NCI-H345 (cell line): ENCODE measurements at regions not wholly inside any gene's neighbourhood (a gene's known extent, or its start where the extent isn't known, plus 50 kb on each side); places are given as distances from the start of the nearest gene placed in this dataset.

Source experiments
- DNase-seq: peaks from one replicate; lab custom pipeline; 2025; lab: John Stamatoyannopoulos, UW

DNA sequence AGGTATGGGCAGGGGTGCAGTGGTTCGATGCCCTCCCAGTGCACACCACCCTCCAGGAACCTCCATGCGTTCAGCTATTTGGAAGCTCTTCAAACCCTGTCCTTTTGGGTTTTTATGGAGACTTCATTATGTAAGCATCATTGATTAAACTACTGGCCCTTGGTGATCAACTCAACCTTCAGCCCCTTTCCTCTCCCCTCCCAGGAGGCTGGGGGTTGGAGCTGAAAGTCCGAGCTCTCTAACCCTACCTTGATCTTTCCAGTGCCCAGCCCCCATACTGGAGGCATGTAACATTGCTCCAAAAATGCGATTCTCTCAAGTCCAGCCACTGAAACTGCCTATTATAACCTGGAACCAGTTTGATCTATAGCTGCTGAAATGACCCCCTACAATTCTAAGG lies 188.1 kb downstream of the IPO8 start:
- DNase-seq, result no peak

DNA sequence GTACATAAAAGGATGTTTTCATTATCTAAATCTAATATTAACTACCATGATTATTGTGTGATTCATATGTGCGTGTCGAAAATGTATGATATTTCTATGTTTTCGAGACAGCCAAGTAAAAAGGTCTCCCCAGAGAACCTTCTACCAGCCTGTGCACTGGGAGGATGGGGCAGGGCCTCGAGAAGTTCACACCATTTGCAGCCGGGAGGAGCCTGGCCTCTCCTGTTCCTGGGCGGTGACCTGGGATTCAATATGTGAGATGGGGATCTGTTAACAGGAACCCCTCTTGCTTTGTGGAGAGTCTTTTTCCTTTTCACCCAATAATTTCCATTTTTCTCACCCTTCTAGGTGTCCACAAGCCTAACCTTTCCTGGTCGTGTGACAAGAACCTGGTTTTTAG lies 189.3 kb downstream of the IPO8 start:
- DNase-seq, result no peak

DNA sequence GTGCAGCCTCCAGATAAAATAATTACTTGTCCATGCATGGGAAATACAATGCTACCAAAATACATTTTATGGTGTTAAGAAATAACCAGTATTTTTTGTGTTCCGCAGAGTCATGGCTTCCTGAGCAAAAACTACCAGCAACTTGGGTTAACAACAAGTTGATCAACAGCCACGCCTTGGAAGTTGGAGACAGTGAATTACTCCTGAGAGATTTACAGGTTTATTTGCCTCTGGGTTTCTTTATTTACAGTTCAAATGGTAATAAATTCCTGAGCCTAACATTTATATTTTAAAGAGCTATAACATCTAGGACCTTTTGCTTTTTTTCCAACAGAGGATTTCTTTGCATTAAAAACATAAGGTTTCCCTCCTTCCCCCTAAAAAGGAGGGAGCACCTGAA lies 194.0 kb downstream of the IPO8 start:
- no peak for DNase-seq

DNA sequence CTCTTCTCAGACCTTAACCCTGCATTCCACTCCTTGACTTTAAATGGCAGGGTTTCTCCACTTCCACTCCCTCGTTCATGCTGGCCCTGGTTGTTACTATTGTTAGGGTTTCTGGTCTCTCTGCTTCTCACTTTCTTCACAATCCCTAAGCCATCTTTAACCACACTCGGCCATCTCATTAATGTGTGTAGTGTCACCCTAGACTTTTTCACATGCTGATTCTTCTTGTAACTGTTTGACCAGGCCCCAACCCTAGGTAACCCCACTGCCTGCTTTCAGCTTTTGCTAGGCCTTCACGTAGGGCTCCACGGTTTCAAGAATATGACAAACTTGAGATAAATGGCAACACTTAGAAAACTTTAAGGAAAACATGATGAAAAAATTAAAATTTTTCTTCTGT lies 195.1 kb downstream of the IPO8 start:
- DNase-seq, result no peak

DNA sequence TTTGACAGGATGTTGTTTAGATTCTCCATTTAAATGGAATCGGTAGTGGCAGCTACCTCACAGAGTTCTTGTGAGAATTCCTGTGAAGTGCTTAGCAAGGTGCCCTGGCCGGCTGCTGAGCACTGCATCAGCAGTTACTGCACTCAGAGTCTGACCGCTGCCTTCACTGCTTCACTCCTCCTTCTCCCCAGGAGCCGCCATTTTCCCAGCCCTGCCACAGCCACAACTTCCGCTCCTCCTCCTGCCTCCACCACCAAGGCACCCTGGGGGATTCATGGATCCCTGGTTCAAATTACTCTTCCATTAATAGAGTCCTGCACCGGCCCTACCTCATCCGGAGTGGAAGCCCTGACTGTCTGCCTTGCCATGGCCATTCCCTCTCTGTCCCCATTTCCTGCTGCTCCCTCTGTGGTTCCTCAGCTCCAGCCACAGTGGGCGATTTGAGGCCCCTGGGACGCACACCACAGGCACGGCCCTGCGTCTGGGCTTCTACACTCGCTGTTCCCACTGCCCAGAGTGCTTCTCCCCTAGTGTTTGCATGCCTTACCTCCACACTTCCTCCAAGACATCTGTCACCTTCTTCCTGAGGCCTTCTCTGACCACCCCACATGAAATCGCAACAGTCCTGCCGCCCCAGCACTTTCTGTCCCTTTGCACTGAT lies 210.3 kb downstream of the IPO8 start:
- DNase-seq, result no peak

DNA sequence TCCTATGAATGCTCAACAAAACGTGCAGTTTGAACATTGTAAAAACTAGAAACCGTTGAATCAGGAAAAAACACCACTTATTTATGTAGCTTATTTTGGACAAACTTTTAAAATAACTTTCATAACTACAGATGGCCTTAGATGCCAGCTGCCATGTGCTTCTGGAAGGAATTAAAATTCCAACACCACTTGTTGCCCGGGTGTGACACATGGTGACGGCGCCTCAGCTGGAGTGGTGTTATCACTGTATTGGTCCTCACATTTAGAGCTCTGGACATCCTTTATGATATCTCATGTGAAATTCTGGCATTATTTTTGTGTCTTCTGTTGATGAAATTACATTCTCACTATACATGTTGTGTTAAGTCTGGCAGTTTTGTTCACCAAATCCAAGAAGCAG lies 211.0 kb downstream of the IPO8 start:
- DNase-seq, result no peak

DNA sequence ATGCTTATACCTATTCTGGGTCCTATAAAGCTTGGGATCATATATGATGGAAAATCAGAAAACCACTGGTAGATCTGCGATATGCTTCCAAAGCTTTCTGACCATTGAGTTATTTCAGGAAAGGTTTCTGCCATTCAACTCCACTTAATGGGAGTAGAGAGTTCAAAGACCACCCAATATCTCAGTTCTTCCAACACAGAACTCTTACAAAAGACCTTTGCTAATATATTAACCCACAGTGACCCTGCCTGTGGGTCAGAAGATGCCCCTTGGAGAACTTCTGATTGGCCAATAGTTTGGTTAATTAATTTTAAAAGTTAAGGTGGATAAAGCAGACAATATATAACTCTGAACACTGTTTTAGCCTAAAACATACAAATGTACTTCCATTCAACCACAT lies 213.0 kb downstream of the IPO8 start:
- DNase-seq, result no peak

DNA sequence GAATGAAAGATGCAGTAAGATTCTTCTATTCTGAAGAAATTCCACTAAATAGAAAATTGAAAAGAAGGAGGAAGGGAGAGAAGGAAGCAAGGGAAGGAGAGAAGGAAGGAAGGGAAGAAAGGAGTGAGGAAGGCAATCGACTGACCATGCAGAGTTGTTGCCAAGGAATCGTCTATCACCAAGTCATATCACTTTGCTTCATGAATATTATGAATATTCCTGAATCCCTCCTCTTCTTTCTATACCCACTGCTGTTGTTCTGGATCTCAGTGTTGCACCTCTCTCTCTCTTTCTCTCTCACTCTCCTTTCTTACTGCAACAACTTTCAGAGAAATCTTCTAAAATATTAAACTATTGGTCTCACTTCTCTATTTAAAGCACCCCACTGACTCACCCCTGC lies 222.4 kb downstream of the IPO8 start:
- DNase-seq, result no peak

DNA sequence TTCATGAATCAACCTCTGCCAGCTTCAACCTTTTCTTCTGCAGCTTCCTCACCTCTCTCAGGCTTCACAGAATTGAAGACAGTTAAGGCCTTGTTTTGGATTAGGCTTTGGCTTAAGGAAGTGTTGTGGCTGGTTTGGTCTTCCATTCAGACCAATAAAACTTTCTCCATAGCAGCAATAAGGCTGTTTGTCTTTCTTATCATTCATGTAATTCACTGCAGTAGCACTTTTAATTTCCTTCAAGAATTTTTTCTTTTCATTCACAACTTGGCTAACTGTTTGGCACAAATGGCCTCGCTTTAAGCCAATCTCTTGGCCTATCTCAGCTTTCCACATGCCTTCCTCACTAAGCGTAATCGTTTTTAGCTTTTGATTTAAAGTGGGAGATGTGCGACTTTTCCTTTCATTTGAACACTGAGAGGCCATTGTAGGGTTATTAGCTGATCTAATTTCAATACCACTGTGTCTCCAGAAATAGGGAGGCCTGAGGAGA lies 229.5 kb downstream of the IPO8 start:
- no peak for DNase-seq

DNA sequence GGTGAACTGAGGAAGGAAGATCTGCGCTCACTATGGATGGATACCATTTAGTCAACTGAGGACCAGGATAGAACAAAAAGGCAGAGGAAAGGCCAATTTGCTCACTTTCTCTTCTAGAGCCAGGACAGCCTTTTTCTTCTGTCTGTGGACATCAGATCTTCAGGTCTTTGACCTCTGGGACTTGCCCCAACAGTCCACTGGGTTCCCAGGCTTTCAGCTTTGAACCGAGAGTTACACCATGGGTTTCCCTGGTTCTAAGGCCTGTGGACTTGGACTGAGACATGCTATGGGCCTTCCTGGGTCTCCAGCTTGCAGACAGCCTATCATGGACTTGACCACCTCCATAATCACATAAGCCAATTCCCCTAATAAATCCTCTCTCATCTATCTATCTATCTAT lies 232.0 kb downstream of the IPO8 start:
- DNase-seq, result no peak

DNA sequence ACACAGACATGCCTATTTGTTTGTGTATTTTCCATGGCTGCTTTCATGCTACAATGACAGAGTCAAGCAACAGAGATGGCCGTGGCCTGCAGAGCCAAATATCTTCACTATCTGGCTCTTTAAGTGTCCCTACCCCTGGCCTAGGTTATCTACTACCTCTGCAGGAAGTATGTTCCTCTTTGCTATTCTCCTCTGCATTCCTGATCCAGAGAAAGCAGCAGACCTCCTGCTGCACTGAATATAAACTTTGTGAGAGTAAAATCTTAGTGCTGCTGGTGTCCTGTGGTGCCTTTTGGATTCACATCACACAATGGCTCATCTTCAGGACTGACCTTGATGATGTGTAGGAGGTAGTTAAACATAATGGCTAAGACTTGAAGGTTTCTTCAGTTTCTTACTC lies 233.4 kb downstream of the IPO8 start:
- DNase-seq, result no peak

DNA sequence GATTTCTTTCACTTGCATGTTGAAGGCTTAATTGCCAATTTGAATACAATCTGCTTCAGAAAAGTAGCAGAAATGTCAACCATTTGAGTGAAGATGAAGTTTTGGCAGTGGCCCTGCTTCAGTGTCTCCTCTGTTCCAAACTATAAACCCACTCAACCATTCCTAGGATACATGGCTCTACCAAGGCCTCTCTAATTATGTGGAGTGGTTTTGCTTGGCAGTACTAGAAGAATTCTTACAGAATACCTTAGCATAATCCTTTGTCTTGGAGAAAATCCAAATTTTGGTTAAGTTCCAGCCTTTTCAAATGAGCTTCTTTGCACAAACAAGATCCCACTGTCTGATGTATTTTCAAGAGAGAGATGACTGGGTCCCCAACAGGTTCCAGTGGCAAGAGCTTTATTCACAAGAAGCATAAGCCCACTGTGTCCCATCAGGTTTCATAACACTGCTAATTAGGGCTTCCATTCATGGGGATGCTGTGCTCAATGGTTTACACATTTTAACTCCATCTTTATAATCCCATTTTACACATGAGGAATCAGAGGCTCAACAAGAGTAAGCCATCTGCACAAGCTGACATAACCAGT lies 234.5 kb downstream of the IPO8 start:
- DNase-seq, result no peak

DNA sequence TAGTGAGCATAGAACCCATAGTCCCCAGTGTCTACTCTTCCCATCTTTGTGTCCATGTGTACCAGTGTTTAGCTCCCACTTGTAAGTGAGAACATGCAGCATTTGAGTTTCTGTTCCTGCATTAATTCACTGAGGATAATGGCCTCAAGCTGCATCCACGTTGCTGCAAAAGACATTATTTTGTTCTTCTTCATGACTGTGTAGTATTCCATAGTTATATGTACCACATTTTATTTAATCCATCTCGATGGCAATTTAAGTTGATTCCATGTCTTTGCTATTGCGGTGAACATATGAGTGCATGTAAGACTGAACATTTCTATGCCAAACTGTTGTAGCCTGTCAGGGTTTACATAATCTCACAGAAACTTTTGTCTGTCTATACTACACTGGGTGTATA lies 237.2 kb downstream of the IPO8 start:
- no peak for DNase-seq

DNA sequence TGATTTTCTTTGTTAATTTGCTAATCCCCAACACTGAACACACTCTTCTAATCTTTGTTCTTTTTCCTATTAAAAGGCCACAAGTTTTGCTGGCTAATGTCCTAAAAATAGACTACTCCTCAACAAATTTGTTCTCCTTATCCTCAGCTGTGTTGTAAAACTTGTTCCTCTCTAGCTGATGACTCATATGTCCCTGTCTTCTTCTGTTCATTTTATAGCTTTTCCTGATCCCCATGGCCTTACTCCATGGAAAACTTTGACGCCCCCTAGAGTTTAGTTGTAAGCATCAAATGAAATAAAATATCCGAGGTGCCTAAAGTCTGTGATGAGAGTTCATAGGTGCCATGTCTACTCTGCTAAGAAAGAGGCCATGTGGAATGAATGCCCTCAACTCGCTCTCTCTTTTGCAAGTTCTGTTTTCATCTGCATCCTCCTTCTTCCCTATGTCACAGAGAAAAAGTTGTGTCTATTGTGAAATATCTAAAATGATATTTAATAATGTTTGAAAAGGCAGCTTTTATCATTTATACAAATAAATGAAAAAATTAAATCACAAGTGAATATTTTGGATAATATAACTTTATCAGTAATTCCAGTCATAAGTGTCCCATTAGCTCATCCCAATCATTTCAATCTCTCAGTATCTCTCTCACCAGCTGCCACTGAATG lies 237.9 kb downstream of the IPO8 start:
- DNase-seq, result peak; percentile 15

DNA sequence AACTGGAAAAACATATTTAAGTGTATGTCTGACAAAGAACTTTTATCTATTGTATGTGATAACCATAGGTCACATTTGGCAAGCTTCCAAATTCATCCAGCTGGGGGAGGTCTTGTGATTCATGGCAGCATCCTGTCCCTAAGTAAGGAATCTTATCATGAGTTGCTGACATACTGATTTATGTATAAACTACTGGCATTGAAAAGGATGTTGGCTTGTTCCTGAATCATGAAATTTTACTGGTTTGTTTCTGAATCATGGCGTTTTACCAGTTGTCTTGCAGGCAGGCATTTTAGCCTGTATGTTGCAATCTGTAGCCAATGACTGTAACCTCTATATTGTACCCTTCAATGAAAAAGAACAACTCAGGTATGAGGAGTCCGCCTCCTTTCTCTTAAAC lies 244.8 kb downstream of the IPO8 start:
- DNase-seq, result peak; percentile 9

DNA sequence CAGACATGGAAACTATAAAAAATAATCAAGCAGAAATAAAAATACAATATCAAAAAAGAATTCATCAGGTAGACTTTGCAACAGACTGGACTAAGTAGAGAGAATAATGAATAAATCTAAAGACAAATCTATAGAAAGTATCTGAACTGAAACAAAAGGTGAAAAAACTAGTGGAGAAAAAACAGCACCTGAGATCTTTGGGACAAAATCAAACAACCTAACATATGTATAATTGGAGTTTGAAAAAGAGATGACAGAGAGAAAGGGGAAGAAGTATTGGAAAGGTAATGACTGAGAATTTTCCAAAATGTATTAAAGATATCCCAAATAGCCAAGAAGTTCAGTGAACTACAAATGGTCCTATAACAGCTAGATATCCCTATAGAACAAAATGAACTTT lies 245.4 kb downstream of the IPO8 start:
- DNase-seq, result no peak

DNA sequence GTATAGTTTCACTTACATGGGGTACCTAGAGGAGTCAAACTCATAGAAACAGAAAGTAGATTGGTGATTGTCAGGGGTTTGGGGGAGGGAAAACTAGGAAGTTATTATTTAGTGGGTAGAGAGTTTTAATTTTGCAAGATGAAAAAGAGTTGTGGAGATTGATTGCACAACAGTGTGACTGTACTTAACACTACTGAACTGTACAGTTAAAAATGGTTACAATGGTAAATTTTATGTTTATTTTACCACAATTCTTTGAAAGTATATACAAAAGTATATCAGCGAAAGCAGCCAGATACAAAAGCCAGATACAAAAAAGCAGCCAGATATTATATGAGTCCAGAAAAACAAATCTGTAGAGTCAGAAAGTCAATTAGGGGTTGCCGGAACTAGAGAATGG lies 247.6 kb downstream of the IPO8 start:
- no peak for DNase-seq

DNA sequence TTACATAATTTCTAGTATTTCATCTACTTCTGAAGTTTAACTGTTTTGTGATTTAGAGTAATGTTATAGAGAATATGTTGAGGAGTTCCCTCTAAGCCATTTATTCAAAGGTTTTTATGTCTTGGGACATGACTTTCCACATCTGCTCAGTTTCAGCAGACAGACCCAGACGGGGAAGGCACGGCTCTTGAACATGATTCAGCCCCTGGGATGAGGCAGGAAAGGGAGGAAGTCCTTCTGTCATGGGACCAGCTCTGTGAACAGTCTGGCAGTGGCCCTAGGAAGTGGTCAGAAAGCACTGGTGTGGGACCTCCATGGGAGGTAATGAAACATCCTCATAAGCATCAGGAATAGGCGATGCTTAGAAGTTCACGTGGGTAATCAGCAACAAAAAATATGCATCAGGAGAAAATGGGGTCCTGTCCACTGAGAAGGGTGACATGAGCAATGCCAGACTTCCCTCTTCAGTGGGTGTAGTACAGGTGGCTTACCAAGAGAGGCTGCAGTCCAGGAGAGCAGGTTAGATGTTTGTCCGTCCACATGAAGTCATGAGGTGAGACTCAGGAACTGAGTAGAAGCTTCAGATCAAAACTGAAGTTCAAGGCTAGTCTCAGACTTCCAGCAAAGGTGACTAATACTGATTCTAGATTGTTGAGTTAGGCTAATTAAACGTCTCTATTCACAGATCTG lies 248.5 kb downstream of the IPO8 start:
- no peak for DNase-seq

DNA sequence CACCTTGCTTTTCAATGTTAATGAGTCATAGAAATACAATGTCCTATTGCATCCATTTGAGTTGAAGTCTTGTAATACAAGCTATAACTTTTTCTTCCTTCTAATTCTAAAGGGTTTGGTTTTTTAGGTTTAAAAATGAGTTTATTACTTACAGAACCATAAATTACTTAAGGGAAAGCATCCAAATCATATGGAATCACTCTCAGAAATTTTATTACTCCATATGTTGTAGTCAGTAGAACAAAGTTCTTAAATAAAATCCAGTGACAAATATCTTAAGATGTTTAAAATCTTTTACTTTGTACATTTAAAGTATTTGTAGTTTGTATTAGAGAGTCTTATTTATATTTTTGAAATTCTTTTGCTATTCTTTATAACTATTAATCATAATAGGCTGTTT lies 253.2 kb downstream of the IPO8 start:
- no peak for DNase-seq

DNA sequence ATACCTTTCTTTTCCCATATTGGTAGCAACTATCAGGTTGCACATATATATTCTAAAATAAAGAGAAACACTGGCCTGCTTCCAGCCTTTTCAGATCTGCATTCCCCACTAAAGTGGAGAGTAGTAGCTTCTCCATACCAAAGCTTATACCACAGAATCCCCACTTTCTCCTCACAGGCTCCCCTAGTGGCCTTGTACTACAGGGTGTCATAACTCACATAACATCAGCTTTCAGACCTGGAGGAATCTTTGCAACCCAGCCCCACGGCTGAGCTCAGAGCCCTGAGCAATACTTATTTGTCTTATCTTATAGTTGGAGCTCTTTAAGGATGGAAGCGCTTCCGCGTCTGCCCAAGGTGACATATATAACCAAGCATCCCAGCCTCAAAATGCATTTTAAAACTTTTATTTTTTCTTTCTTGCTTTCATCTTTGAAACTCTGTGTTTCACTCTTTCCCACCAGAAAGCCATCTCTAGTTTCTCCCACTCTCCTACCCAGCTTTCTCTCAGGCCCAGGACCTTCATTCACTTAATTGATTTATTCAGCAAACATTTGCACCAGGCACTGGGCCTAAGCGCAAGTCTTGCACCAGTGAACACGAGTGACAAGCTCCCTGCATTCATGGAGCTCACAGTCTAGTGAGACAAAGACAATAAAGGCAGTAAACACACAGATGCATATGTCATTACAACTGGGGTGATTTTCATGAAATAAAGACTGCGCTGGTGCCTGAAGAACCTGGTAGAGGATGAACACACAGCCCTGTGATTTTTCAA lies 254.7 kb downstream of the IPO8 start:
- DNase-seq, result peak; percentile 61

DNA sequence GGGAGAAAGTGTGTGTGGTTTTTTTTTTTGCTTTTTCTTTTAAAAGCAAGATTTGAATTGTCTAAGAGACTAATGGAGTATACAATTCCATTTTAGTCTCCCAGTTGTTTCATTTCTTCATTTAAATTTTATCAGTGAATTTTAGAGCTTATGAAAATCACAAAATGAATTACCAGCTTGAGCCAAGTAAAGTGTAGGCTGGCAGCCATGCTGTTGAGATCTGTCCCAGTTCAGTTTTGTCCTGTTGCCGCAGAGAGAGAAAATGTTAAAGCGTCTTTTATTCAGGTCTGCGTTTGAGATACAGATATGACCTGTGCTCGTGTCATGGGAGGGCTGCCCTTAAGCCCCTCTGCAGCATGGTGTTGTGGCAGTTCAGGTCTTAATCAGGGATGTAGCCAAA lies 256.5 kb downstream of the IPO8 start:
- no peak for DNase-seq

DNA sequence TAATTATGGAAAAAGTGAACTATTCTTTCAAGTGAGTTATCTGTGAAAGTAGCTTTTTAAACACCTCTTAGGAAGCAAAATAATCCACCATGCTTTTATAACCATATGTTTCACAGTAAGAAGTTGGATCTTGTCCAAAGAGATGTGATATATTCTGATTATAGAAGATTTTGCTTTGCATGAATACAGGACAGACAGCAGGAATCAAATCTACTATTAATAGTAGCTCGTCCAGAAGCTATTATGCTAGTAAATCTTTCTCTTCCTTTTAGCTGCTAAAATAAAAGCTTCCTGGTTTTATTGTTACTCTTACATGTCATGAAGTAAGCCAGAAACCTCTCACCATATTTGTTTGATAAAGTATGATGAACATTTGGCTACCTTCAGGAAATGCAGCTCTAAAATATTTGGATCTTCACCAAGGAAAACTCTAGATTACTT lies 257.0 kb downstream of the IPO8 start:
- no peak for DNase-seq
